ENCODE measurements at regions not wholly inside any gene's neighbourhood (a gene's known extent, or its start where the extent isn't known, plus 50 kb on each side); places are given as distances from the start of the nearest gene placed in this dataset.
A peak's percentile ranks its signal among the peaks of the same experiment; 100 is the strongest.

- Histone ChIP-seq H3K27ac (no peak overlapping the region), H3K4me3 (no peak overlapping the region), H3K9me3 (no peaks in the 10 kb centered on the region), H3K4me1 (no peaks in the 10 kb centered on the region), H3K4me2 (no peak overlapping the region)
- ChIA-PET POLR2A (no interaction called here), CTCF (interaction anchor here (0.7 kb wide), 2 partner anchors 12 to 1082 kb away, joined by 3 read pairs; no protein-coding TSS in a partner anchor)
- 56% methylated on average over 6 of the region's 6 CpGs for WGBS (ENCODE audit: missing lambda C conversion rate)
- FAIRE-seq (no peak), DNase-seq (ENCODE audit: low read depth in 1 of 2, low spot score in 1 of 2) (no peak), ATAC-seq (no peak)
- TF ChIP-seq, protein P1, sequence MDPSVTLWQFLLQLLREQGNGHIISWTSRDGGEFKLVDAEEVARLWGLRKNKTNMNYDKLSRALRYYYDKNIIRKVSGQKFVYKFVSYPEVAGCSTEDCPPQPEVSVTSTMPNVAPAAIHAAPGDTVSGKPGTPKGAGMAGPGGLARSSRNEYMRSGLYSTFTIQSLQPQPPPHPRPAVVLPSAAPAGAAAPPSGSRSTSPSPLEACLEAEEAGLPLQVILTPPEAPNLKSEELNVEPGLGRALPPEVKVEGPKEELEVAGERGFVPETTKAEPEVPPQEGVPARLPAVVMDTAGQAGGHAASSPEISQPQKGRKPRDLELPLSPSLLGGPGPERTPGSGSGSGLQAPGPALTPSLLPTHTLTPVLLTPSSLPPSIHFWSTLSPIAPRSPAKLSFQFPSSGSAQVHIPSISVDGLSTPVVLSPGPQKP (IDR thresholded peaks at IDR 0.05; ENCODE audit: low read depth, low read length) = no peak
- peak; percentile 22 for TF ChIP-seq MAFK (IDR thresholded peaks at IDR 0.05; ENCODE audit: partially characterized antibody)
Measured at GRCh38 chr14:42633504-42634095, 1026.9 kb downstream of the LRFN5 start.

DNA sequence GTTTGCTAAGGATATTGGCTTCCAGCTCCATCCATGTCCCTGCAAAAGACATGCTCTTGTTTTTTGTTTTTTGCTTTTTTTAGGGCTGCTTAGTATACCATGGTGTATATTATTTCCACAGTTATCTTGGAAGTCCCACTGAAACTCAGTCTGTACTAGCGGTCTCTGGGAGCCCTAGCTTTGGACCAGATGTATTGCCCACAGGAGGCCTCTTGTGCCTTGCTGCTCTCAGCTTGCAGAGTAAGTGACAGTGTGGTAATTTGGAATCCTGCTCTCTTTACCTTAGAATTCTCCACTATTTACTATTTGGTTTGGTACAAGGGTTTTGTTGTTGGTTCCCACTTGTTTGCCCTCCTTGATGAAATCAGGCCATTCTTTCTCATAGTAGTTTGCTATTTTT is 1022.9 kb downstream of the LRFN5 start:
- 65% methylated on average over 1 of the region's 1 CpG for whole genome bisulfite sequencing (ENCODE audit: missing lambda C conversion rate)
- ATAC-seq (no peak), FAIRE-seq (no peak), DNase-seq (ENCODE audit: low read depth in 1 of 2, low spot score in 1 of 2) (no peak)
- POLR2A ChIA-PET = no interaction called here
- CTCF ChIA-PET = interaction anchor here (0.8 kb wide), 1 partner anchor 9 kb away, joined by 4 read pairs; no protein-coding TSS in a partner anchor
- Histone ChIP-seq H3K27ac (no peak overlapping the region), H3K9me3 (no peaks in the 10 kb centered on the region), H3K4me1 (no peaks in the 10 kb centered on the region), H3K4me3 (no peak overlapping the region), H3K4me2 (no peak overlapping the region)
- TF ChIP-seq MAZ (IDR thresholded peaks at IDR 0.05; ENCODE audit: borderline replicate concordance, low read depth, low read length) = no peak
- TF ChIP-seq PHF8 (IDR thresholded peaks at IDR 0.05; ENCODE audit: borderline replicate concordance, low read depth) = no peak
- no peak for TF ChIP-seq KDM1A (IDR thresholded peaks at IDR 0.05; ENCODE audit: low read depth)
- TF ChIP-seq, protein P2, sequence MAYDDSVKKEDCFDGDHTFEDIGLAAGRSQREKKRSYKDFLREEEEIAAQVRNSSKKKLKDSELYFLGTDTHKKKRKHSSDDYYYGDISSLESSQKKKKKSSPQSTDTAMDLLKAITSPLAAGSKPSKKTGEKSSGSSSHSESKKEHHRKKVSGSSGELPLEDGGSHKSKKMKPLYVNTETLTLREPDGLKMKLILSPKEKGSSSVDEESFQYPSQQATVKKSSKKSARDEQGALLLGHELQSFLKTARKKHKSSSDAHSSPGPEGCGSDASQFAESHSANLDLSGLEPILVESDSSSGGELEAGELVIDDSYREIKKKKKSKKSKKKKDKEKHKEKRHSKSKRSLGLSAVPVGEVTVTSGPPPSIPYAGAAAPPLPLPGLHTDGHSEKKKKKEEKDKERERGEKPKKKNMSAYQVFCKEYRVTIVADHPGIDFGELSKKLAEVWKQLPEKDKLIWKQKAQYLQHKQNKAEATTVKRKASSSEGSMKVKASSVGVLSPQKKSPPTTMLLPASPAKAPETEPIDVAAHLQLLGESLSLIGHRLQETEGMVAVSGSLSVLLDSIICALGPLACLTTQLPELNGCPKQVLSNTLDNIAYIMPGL (CRISPR knock-in tag; IDR thresholded peaks at IDR 0.05; ENCODE audit: borderline replicate concordance) = no peak
- no peak for TF ChIP-seq FOSL2 (IDR thresholded peaks at IDR 0.05)
- no peak for TF ChIP-seq FOSL2 (CRISPR knock-in tag; IDR thresholded peaks at IDR 0.05)
- TF ChIP-seq, protein P3, sequence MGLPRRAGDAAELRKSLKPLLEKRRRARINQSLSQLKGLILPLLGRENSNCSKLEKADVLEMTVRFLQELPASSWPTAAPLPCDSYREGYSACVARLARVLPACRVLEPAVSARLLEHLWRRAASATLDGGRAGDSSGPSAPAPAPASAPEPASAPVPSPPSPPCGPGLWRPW (IDR thresholded peaks at IDR 0.05) = no peak
- no peak for TF ChIP-seq JUN (IDR thresholded peaks at IDR 0.05)
- TF ChIP-seq CBX8 (IDR thresholded peaks at IDR 0.05) = no peak

GRCh38 chr14:42628602-42629001 is 1021.9 kb downstream of the LRFN5 start:
- H3K4me1 ChIP-seq = no peaks in the 10 kb centered on the region
- CTCF ChIA-PET = no interaction called here
- H3K27ac ChIP-seq = no peak overlapping the region
- POLR2A ChIA-PET = no interaction called here
- H3K4me3 ChIP-seq = no peak overlapping the region
- ATAC-seq (no peak), DNase-seq (ENCODE audit: low read depth in 1 of 2, low spot score in 1 of 2) (no peak), FAIRE-seq (no peak)
- 83% methylated on average over 1 of the region's 1 CpG for WGBS (ENCODE audit: missing lambda C conversion rate)
- no peaks in the 10 kb centered on the region for H3K9me3 ChIP-seq
- H3K4me2 ChIP-seq = no peak overlapping the region
- no peak for TF ChIP-seq FOXS1 (CRISPR knock-in tag; IDR thresholded peaks at IDR 0.05)
- no peak for TF ChIP-seq PHF8 (IDR thresholded peaks at IDR 0.05; ENCODE audit: borderline replicate concordance, low read depth)
- TF ChIP-seq POLR2AphosphoS2 (conservative IDR thresholded peaks at IDR 0.05; ENCODE audit: low read length) = no peak
- TF ChIP-seq PBX3 (IDR thresholded peaks at IDR 0.05) = no peak
- TF ChIP-seq, protein P2 (CRISPR knock-in tag; IDR thresholded peaks at IDR 0.05; ENCODE audit: borderline replicate concordance) = no peak
- TF ChIP-seq FOSL2 (IDR thresholded peaks at IDR 0.05) = no peak
- TF ChIP-seq FOSL2 (CRISPR knock-in tag; IDR thresholded peaks at IDR 0.05) = no peak
- no peak for TF ChIP-seq ZC3H11A (IDR thresholded peaks at IDR 0.05)
- no peak for TF ChIP-seq TP53 (CRISPR knock-in tag; IDR thresholded peaks at IDR 0.05)
- TF ChIP-seq POLR2A (IDR thresholded peaks at IDR 0.05; ENCODE audit: low read length) = no peak
- TF ChIP-seq BCL3 (IDR thresholded peaks at IDR 0.05) = no peak
- no peak for TF ChIP-seq CBX2 (IDR thresholded peaks at IDR 0.05; ENCODE audit: borderline replicate concordance, low read depth)
- TF ChIP-seq, protein P4, sequence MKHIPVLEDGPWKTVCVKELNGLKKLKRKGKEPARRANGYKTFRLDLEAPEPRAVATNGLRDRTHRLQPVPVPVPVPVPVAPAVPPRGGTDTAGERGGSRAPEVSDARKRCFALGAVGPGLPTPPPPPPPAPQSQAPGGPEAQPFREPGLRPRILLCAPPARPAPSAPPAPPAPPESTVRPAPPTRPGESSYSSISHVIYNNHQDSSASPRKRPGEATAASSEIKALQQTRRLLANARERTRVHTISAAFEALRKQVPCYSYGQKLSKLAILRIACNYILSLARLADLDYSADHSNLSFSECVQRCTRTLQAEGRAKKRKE (CRISPR knock-in tag; IDR thresholded peaks at IDR 0.05; ENCODE audit: low read depth) = no peak
- TF ChIP-seq ZFP36 (IDR thresholded peaks at IDR 0.05; ENCODE audit: borderline replicate concordance, partially characterized antibody) = no peak
- no peak for TF ChIP-seq JUNB (IDR thresholded peaks at IDR 0.05)
- no peak for TF ChIP-seq CHD2 (IDR thresholded peaks at IDR 0.05; ENCODE audit: low read length, partially characterized antibody)
